ENCODE measurements at regions not wholly inside any gene's neighbourhood (a gene's known extent, or its start where the extent isn't known, plus 50 kb on each side); places are given as distances from the start of the nearest gene placed in this dataset.

DNA sequence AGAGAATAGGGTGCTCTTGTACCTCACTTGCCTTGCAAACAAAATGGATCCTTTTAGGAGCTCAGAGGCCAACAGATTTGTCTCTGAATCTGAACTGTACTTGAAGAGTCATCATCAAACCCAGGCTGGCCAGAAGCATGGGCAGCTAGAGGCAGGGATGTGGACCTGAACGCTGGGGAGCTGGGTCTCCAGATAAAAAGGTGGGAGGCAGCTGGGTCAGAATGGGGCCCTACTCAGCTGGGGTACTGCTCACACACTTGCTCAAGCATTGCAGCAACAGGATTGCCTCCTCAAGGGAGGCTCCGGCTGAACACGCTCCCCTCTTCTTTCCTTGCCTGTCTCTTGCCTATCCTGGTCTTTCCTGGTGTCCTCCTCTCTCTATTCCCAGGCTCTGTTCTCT, 57.3 kb upstream of the SIX3 start:
- TF ChIP-seq POLR2A (IDR thresholded peaks at IDR 0.05): no peak
- TF ChIP-seq, protein P1, sequence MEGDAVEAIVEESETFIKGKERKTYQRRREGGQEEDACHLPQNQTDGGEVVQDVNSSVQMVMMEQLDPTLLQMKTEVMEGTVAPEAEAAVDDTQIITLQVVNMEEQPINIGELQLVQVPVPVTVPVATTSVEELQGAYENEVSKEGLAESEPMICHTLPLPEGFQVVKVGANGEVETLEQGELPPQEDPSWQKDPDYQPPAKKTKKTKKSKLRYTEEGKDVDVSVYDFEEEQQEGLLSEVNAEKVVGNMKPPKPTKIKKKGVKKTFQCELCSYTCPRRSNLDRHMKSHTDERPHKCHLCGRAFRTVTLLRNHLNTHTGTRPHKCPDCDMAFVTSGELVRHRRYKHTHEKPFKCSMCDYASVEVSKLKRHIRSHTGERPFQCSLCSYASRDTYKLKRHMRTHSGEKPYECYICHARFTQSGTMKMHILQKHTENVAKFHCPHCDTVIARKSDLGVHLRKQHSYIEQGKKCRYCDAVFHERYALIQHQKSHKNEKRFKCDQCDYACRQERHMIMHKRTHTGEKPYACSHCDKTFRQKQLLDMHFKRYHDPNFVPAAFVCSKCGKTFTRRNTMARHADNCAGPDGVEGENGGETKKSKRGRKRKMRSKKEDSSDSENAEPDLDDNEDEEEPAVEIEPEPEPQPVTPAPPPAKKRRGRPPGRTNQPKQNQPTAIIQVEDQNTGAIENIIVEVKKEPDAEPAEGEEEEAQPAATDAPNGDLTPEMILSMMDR (IDR thresholded peaks at IDR 0.05): no peak

Data from gastroesophageal sphincter (tissue), 3 donors.